ENCODE measurements at regions not wholly inside any gene's neighbourhood (a gene's known extent, or its start where the extent isn't known, plus 50 kb on each side); places are given as distances from the start of the nearest gene placed in this dataset.
"Not testable (repeated sequence)": the region's sequence is repeated elsewhere in the genome, so short reads cannot be mapped to it uniquely, and the experiment has no call there.

- DNase-seq (ENCODE audit: low read depth in 2 of 2): peak in 1 of 2 donors; percentile 7
Measured at GRCh38 chr14:35944847-35945246, 118.7 kb downstream of the BRMS1L start.

- no peak for DNase-seq (ENCODE audit: low read depth in 2 of 2)
Measured at GRCh38 chr14:35940291-35940690, 114.2 kb downstream of the BRMS1L start.

- DNase-seq (ENCODE audit: low read depth in 2 of 2): no peak
Measured at GRCh38 chr14:35938770-35939169, 112.6 kb downstream of the BRMS1L start.

GRCh38 chr14:35934499-35934898 is 108.4 kb downstream of the BRMS1L start:
- no peak for DNase-seq (ENCODE audit: low read depth in 2 of 2)

- peak in 1 of 2 donors; percentile 14 for DNase-seq (ENCODE audit: low read depth in 2 of 2)
Measured at GRCh38 chr14:35932659-35933159, 106.6 kb downstream of the BRMS1L start.

GRCh38 chr14:35932136-35932535 is 106.0 kb downstream of the BRMS1L start:
- DNase-seq (ENCODE audit: low read depth in 2 of 2): no peak

GRCh38 chr14:35931346-35931745 is 105.2 kb downstream of the BRMS1L start:
- no peak for DNase-seq (ENCODE audit: low read depth in 2 of 2)

- no peak for DNase-seq (ENCODE audit: low read depth in 2 of 2)
Measured at GRCh38 chr14:35929186-35929585, 103.0 kb downstream of the BRMS1L start.

- no peak for DNase-seq (ENCODE audit: low read depth in 2 of 2)
Measured at GRCh38 chr14:35927727-35928126, 101.6 kb downstream of the BRMS1L start.

GRCh38 chr14:35925319-35925718 is 99.2 kb downstream of the BRMS1L start:
- no peak for DNase-seq (ENCODE audit: low read depth in 2 of 2)

- DNase-seq (ENCODE audit: low read depth in 2 of 2): not testable (repeated sequence)
Measured at GRCh38 chr14:35922590-35922989, 96.5 kb downstream of the BRMS1L start.

- no peak for DNase-seq (ENCODE audit: low read depth in 2 of 2)
Measured at GRCh38 chr14:35921745-35922144, 95.6 kb downstream of the BRMS1L start.

Measured in stimulated activated CD4-positive, alpha-beta T cell treated with anti-CD3 and anti-CD28 coated beads, Interleukin-15, amount 100 ng/mL, for 48 hours (primary cell).